ENCODE measurements at regions not wholly inside any gene's neighbourhood (a gene's known extent, or its start where the extent isn't known, plus 50 kb on each side); places are given as distances from the start of the nearest gene placed in this dataset.

DNA sequence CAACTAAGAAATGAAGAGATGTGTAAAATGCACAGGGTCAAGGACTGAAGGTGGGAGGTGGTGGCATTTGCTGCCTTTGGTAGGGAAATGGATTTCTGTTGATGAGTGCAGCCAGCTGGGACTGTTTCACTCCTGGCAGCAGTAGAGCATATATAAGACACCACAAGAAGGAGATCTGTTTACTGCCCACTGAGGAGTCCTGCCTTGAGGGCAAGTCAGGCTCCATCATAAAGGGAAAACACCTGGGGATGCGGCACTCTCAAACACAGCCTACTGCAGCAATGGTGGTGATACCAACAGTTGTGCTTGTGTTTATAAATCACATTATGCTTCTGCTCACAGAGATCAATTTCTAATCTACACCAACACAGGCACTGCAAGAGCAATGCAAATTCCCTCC lies 222.1 kb downstream of the TACR3 start:
- TF ChIP-seq, protein P1, sequence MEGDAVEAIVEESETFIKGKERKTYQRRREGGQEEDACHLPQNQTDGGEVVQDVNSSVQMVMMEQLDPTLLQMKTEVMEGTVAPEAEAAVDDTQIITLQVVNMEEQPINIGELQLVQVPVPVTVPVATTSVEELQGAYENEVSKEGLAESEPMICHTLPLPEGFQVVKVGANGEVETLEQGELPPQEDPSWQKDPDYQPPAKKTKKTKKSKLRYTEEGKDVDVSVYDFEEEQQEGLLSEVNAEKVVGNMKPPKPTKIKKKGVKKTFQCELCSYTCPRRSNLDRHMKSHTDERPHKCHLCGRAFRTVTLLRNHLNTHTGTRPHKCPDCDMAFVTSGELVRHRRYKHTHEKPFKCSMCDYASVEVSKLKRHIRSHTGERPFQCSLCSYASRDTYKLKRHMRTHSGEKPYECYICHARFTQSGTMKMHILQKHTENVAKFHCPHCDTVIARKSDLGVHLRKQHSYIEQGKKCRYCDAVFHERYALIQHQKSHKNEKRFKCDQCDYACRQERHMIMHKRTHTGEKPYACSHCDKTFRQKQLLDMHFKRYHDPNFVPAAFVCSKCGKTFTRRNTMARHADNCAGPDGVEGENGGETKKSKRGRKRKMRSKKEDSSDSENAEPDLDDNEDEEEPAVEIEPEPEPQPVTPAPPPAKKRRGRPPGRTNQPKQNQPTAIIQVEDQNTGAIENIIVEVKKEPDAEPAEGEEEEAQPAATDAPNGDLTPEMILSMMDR (IDR thresholded peaks at IDR 0.05; ENCODE audit: low read depth, low read length, missing input control): no peak
- TF ChIP-seq EGR1 (IDR thresholded peaks at IDR 0.05; ENCODE audit: low read depth in 2 of 2): no peak
- TF ChIP-seq, protein P2, sequence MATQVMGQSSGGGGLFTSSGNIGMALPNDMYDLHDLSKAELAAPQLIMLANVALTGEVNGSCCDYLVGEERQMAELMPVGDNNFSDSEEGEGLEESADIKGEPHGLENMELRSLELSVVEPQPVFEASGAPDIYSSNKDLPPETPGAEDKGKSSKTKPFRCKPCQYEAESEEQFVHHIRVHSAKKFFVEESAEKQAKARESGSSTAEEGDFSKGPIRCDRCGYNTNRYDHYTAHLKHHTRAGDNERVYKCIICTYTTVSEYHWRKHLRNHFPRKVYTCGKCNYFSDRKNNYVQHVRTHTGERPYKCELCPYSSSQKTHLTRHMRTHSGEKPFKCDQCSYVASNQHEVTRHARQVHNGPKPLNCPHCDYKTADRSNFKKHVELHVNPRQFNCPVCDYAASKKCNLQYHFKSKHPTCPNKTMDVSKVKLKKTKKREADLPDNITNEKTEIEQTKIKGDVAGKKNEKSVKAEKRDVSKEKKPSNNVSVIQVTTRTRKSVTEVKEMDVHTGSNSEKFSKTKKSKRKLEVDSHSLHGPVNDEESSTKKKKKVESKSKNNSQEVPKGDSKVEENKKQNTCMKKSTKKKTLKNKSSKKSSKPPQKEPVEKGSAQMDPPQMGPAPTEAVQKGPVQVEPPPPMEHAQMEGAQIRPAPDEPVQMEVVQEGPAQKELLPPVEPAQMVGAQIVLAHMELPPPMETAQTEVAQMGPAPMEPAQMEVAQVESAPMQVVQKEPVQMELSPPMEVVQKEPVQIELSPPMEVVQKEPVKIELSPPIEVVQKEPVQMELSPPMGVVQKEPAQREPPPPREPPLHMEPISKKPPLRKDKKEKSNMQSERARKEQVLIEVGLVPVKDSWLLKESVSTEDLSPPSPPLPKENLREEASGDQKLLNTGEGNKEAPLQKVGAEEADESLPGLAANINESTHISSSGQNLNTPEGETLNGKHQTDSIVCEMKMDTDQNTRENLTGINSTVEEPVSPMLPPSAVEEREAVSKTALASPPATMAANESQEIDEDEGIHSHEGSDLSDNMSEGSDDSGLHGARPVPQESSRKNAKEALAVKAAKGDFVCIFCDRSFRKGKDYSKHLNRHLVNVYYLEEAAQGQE (IDR thresholded peaks at IDR 0.05): no peak
- TF ChIP-seq RAD21 (IDR thresholded peaks at IDR 0.05): no peak
- TF ChIP-seq, protein P3, sequence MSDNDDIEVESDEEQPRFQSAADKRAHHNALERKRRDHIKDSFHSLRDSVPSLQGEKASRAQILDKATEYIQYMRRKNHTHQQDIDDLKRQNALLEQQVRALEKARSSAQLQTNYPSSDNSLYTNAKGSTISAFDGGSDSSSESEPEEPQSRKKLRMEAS (IDR thresholded peaks at IDR 0.05): no peak
- TF ChIP-seq, protein P4, sequence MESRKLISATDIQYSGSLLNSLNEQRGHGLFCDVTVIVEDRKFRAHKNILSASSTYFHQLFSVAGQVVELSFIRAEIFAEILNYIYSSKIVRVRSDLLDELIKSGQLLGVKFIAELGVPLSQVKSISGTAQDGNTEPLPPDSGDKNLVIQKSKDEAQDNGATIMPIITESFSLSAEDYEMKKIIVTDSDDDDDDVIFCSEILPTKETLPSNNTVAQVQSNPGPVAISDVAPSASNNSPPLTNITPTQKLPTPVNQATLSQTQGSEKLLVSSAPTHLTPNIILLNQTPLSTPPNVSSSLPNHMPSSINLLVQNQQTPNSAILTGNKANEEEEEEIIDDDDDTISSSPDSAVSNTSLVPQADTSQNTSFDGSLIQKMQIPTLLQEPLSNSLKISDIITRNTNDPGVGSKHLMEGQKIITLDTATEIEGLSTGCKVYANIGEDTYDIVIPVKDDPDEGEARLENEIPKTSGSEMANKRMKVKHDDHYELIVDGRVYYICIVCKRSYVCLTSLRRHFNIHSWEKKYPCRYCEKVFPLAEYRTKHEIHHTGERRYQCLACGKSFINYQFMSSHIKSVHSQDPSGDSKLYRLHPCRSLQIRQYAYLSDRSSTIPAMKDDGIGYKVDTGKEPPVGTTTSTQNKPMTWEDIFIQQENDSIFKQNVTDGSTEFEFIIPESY (IDR thresholded peaks at IDR 0.05): no peak

All from liver (tissue), 3 donors.